Ovary (tissue), 3 donors: ENCODE measurements at regions not wholly inside any gene's neighbourhood (a gene's known extent, or its start where the extent isn't known, plus 50 kb on each side); places are given as distances from the start of the nearest gene placed in this dataset.

ENCODE experiments used
- CTCF ChIP-seq, 3 donors: fragments of 450-650 bp in 2 of 3; fragments of 200-600 bp in 1 of 3; IDR thresholded peaks; one replicate each; pipeline versions ENCODE4 v1.5.1 to v1.8.0; 2016 to 2022; ENCODE audit warnings: antibody characterized with exemption in 3 of 3, mild to moderate bottlenecking in 1 of 3
- POLR2A ChIP-seq: fragments of 450-650 bp; IDR thresholded peaks from one replicate; pipeline ENCODE4 v1.6.1; 2017; ENCODE audit warnings: antibody characterized with exemption, mild to moderate bottlenecking, moderate library complexity
- donor health status: DM: no; HTN: no; CAD: no.

DNA sequence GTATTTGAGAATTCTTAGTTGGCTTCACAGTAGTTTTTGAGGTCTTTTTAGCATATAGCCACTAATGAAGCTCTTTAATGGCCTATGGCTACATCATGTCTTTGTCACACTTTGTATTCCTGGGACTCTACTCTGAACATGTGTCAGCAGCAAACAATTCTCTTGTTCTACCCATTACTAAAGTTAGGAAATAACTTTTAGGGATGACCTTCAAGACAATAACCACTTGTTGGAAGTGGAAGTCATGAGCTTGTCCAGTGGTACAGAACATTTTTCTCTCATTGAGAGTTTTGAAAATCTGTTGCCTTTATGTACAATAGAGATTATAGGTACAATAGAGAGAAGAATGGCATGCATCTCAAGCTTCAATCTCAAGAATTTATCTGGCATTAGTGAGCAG is 571.6 kb upstream of the JAG1 start:
- TF ChIP-seq CTCF (IDR thresholded peaks at IDR 0.05): no peak
- TF ChIP-seq POLR2A: no peak
